ENCODE measurements at regions not wholly inside any gene's neighbourhood (a gene's known extent, or its start where the extent isn't known, plus 50 kb on each side); places are given as distances from the start of the nearest gene placed in this dataset.
"Not testable (repeated sequence)": the region's sequence is repeated elsewhere in the genome, so short reads cannot be mapped to it uniquely, and the experiment has no call there.

GRCh38 chr20:12072221-12072953 lies 154.7 kb downstream of the BTBD3 start:
- DNase-seq (ENCODE audit: low spot score) = no peak

- no peak for DNase-seq (ENCODE audit: low spot score)
Observed at GRCh38 chr20:12072954-12073264, 155.2 kb downstream of the BTBD3 start.

GRCh38 chr20:12074111-12074655 lies 156.5 kb downstream of the BTBD3 start:
- DNase-seq (ENCODE audit: low spot score) = no peak

GRCh38 chr20:12076200-12076599 lies 158.5 kb downstream of the BTBD3 start:
- no peak for DNase-seq (ENCODE audit: low spot score)

GRCh38 chr20:12077875-12078274 lies 160.2 kb downstream of the BTBD3 start:
- DNase-seq (ENCODE audit: low spot score) = no peak

GRCh38 chr20:12079490-12079889 lies 161.8 kb downstream of the BTBD3 start:
- no peak for DNase-seq (ENCODE audit: low spot score)

DNA sequence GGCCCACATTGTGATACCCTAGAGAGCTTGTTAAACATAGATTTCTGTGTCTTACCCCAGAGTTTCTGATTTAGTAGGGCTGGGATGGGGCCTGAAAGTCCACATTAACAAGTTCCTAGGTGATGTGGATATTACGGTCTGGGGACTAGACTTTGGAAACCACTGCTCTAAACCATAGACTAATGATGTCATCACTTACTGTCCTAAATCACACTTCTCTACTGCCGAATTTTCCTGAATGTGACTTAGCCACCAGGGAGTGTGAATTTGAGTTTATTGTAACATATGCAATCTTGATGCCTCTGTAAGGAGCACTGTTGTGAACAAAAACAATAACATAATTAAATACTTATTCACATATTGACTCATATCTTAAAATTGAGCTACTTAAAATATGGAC lies 165.6 kb downstream of the BTBD3 start:
- no peak for DNase-seq (ENCODE audit: low spot score)

- no peak for DNase-seq (ENCODE audit: low spot score)
Observed at GRCh38 chr20:12084482-12084881, 166.8 kb downstream of the BTBD3 start.

- DNase-seq (ENCODE audit: low spot score) = no peak
Observed at GRCh38 chr20:12086359-12086758, 168.7 kb downstream of the BTBD3 start.

DNA sequence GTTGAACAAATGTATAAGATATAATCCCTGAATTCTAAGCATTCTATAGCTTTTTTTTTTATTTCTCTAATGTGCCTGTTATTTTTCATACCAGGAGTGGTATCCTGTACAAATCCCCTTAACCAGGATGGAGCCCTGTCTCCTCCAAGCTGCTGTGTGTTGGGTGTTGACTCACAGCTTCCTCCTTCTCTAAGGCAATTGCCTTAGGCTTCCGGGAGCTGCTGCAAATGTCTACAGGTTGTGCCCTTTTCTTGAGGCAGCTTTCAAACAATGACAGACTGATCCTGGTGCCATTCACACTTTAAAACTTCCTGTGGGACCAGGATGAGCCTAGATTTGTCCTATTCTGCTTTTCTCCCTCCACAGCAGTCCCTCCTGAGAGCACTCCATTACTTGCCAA lies 173.2 kb downstream of the BTBD3 start:
- DNase-seq (ENCODE audit: low spot score) = no peak

- no peak for DNase-seq (ENCODE audit: low spot score)
Observed at GRCh38 chr20:12093057-12093796, 175.5 kb downstream of the BTBD3 start.

DNA sequence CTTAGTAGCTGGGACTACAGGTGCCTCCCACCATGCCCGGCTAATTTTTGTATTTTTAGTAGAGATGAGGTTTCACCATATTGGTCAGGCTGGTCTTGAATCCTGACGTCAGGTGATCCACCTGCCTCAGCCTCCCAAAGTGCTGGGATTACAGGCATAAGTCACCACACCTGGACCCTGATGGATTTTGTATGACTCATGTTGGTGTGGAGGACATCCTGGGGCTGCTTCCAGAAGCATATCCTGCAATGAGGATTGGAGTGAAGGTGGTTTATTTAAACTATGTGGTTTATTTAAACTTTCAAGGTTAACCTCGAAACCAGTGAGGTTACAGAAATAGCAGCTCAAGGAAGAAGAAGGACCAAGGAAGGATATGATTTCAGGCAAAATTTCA lies 176.1 kb downstream of the BTBD3 start:
- not testable (repeated sequence) for DNase-seq (ENCODE audit: low spot score)

DNA sequence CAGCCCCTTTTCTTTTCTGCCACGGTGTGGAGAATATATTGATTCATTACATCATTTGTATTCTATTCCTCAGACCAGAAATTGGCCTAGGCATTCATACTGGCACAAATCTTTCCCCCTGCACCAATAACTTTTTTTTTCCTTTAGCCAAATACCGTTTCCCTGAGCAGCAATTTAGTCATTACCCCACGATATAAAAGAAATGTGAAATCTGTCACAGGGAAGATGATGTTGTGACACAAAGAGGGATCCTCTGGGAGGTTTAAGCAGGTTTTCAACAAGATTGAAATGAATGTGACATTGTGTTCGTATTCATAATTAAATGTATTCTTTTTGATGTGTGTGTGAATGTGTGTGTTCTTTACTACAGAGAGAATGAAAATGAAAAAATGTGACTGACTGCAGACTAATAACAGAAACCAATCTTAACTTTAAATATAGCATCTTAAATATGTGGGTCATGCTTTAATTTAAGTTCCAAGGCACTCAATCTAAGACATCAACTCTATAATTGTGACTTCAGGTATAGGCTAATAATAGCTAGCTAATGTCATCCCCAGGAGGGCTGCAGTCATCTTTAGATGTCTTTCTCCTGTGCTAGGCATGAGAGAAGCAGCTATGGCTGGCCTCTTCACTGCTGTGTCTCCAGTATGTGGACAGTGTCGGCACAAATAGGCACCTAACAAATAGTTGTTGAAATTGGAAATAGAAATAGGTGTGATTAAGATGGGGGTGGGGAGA lies 177.7 kb downstream of the BTBD3 start:
- no peak for DNase-seq (ENCODE audit: low spot score)

- DNase-seq (ENCODE audit: low spot score) = no peak
Observed at GRCh38 chr20:12098421-12098820, 180.7 kb downstream of the BTBD3 start.

DNA sequence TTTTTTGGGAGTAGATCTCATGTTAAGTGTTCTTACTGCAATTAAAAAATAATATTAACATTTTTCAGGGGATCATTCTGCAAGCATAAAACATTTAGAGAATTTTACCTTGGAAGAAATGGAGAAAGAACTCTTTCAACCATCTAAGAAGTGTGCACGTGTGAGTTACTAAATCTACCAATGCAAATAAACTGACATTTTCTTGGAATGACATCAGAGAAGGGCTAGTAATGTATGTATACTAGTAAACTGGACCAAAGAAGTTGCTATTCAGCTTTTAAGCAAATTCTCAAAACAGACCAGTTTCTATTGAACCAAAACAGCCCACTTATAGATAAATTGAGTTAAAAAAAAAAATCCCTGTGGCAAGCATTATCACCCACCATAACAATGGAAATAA lies 191.2 kb downstream of the BTBD3 start:
- no peak for DNase-seq (ENCODE audit: low spot score)

- no peak for DNase-seq (ENCODE audit: low spot score)
Observed at GRCh38 chr20:12110274-12110673, 192.6 kb downstream of the BTBD3 start.

DNA sequence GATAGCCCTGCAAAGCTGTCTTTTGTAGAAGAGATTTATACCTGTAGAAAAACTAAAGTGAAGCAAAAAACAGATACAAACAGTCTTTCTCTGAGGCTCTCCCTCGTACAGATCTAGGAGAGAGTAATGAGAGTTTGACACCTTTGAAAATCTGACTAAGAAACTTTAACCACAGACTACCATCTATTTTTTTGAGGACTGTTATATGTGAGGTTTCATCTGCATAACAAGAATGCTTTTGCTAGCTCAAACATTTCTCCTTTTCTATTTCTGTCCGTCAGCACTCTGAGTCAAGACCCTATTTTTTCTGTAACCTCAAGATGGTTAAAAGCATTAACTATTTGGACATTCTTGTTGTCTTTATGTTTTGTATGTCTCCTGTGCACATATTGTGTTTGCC lies 193.0 kb downstream of the BTBD3 start:
- no peak for DNase-seq (ENCODE audit: low spot score)

DNA sequence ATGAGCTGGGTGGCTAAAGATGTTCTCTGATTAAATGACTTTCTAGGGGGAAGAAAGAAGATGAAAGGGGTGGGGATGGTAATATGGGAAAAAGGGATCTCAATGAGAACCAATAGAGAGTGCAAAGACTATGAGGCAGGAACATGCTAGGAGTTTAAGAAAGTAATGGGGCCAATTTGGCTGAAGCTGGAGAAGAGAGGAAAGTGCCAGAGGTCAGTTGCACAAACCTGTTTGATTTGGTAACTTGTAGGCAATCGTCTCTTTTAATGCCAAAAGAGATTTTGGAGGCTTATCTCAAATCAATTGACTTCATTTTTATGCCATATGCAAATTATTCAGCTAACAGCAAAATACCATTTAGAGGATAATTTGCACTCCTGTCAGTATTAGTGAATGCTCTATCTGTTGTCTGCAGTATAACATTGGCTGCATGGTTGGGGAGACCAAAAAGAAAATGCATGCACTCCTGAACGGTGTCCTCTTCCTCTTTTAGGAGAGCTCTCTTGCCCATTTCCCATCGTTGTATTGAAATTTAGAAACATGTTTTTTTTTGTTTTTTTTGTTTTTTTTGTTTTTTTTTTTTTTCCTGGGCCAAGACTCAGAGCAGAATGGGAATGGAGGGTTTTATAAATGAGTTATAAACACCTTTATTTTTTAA lies 193.9 kb downstream of the BTBD3 start:
- no peak for DNase-seq (ENCODE audit: low spot score)

GRCh38 chr20:12112089-12112474 lies 194.4 kb downstream of the BTBD3 start:
- no peak for DNase-seq (ENCODE audit: low spot score)

DNA sequence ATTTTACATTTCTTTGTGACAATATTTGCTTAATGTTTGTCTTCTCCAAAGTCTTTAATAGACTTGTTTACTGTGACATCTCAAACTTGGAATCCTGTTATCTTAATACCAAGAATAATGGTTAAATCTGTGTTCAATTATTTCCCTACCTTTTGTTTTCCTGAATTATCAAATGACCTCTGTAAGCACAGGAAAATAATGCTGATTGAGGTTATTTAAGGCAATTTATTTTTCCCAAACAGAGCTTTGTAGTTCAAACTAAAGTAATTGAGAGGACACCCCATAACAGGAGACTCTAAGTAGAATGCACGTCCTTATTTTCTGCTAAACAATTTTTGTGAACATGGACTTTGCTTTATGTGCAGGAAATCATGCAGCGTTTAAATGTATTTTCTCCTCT lies 195.0 kb downstream of the BTBD3 start:
- DNase-seq (ENCODE audit: low spot score) = no peak

- no peak for DNase-seq (ENCODE audit: low spot score)
Observed at GRCh38 chr20:12113075-12113467, 195.4 kb downstream of the BTBD3 start.

Measured in hepatic stellate cell (primary cell).